Hematopoietic multipotent progenitor cell treated with erythropoietin and hydrocortisone succinate and interleukin-3 and kit ligand, for 17 days (in vitro differentiated cells): ENCODE measurements at regions not wholly inside any gene's neighbourhood (a gene's known extent, or its start where the extent isn't known, plus 50 kb on each side); places are given as distances from the start of the nearest gene placed in this dataset.
"Not testable (repeated sequence)": the region's sequence is repeated elsewhere in the genome, so short reads cannot be mapped to it uniquely, and the experiment has no call there.

ENCODE experiments used
- DNase-seq: peaks from one replicate; pipeline ENCODE4 v3.0.0-alpha.2; 2015; ENCODE audit warnings: low spot score

- DNase-seq = no peak
Observed at GRCh38 chr9:113665064-113665463, 201.5 kb downstream of the RGS3 start.

GRCh38 chr9:113665756-113666155 is 202.2 kb downstream of the RGS3 start:
- DNase-seq = no peak

DNA sequence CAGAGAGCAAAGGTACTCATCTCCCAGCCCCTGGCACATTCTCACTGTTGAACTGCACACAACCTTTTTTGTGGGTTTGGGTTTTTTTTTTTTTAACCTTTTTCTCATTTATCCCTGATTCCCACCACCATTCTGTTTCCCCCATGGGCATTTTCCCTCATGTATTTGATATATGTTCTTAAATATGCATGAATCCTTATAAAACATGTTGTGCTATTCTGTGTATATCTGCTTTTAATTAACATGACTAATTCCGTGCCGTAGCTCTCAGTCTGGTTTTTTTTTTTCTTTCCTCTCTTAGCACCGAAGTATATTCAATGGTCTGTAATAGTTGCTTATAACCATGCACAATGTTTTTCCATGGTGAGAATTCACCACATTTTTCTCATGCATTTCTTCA is 204.5 kb downstream of the RGS3 start:
- DNase-seq = no peak

- no peak for DNase-seq
Observed at GRCh38 chr9:113669522-113670115, 206.1 kb downstream of the RGS3 start.

- DNase-seq = no peak
Observed at GRCh38 chr9:113673726-113674125, 202.4 kb upstream of the ZNF618 start.

DNA sequence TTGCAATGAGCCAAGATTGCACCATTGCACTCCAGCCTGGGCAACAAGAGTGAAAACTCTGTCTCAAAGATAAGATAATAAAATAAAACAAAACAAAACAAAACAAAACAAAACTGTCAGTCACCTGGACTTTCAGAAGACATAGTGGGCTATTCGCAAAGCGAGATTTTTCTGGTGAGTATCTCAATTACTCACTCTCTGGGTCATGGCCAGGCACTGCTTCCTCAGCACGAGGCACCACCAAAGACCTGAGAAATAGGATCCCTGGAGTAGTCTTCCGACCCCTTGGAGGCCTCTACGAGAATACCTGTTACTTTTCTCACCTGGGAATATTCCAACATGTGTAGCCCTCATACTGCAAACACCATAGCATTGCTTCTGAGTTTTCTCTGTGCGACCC is 201.7 kb upstream of the ZNF618 start:
- no peak for DNase-seq

GRCh38 chr9:113675475-113675941 is 200.6 kb upstream of the ZNF618 start:
- no peak for DNase-seq

- no peak for DNase-seq
Observed at GRCh38 chr9:113677057-113677456, 199.1 kb upstream of the ZNF618 start.

GRCh38 chr9:113677569-113677968 is 198.5 kb upstream of the ZNF618 start:
- DNase-seq = no peak

DNA sequence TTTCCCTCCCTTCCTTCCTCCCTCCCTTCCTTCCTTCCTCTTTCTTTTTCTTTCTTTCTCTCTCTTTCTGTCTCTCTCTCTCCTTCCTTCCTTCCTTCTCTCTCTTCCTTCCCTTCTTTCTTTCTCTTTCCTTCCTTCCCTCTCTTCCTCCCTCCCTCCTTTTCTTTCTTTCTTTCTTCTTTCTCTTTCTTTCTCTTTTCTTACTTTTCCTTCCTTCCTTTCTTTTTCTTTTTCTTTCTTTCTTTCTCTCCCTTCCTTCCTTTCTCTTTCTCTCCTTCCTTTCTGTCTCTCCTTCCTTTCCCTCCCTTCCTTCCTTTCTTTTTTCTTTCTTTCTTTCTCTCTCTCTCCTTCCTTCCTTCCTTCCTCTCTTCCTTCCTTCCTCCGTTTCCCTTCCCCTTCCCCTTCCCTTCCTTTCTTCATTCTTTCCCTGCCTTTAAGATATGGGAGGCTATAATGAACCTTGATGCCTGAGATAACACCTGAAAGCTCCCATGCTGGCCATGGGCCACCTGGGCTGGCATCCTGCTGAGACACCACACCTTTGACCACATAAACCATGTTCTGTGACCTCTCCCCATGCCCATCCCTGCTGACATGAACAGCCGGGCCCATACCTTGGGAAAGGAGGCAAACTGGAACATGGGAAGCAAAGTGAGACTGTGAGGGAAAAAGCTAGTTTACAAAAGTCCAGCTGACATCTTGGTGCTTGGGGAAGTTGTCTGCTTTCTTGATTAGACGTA is 197.8 kb upstream of the ZNF618 start:
- DNase-seq = no peak

GRCh38 chr9:113678859-113679256 is 197.3 kb upstream of the ZNF618 start:
- DNase-seq = no peak

GRCh38 chr9:113682297-113682771 is 193.8 kb upstream of the ZNF618 start:
- DNase-seq = peak; percentile 55

GRCh38 chr9:113685636-113686035 is 190.5 kb upstream of the ZNF618 start:
- not testable (repeated sequence) for DNase-seq

- DNase-seq = no peak
Observed at GRCh38 chr9:113687107-113687679, 188.9 kb upstream of the ZNF618 start.

- DNase-seq = no peak
Observed at GRCh38 chr9:113687680-113688371, 188.3 kb upstream of the ZNF618 start.

- DNase-seq = no peak
Observed at GRCh38 chr9:113690055-113690740, 185.9 kb upstream of the ZNF618 start.

- DNase-seq = no peak
Observed at GRCh38 chr9:113692256-113692655, 183.9 kb upstream of the ZNF618 start.

DNA sequence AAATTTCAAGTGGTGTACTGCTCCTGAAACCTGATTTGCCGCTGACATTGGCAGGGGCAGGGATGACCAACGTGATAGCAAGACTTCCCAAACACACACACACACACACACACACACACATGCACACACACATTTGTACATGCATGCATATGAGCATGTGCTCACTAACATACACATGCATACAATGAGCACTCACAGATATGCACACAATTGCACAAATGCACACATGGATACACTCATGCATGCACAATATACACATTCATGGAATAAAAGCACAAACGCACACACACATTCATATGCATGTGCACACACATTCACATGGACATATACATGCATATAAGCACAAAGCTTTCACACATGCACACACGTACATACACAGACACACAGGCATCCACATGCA is 181.2 kb upstream of the ZNF618 start:
- DNase-seq = no peak

DNA sequence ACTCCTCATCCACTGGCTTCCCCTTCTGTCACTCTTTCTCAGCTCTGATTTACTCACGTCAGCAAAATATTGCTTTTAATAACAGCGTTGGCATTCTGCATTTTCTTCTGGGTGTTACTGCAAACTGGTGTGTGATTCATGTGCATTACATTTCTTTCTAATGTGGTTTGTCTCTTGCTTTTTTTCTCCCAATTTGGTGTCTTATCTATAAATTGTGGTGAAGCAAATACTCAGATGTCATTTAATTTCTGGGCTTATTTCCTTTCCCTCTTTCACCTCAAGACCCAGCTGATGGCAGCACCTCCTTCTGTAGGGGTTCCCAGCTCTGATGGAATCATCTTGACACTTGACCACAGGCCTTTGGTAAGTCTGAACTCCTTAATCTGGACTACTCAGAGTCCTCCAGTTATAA is 180.7 kb upstream of the ZNF618 start:
- no peak for DNase-seq

DNA sequence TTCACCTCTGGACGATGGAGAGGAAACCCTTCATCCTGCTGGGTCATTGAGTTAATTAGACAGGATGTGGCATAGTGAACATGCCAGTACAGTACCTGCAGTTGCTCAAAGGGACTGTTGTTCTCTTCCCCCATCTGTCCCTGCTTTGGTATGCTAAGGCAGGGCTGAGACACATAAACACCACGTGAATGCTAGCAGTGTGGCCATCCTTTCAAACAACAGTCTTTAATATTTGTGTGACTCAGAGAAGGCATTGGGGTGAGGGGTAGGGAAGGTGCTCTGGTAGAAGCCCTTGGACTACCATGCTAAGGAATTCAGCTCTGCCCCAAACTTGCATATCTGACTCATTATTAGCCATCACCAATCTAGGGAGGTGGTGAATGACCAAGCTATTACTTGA is 180.2 kb upstream of the ZNF618 start:
- DNase-seq = no peak

GRCh38 chr9:113701774-113702755 is 174.0 kb upstream of the ZNF618 start:
- DNase-seq = no peak
